Stomach (tissue), 8 donors: ENCODE measurements at regions not wholly inside any gene's neighbourhood (a gene's known extent, or its start where the extent isn't known, plus 50 kb on each side); places are given as distances from the start of the nearest gene placed in this dataset.

Source experiments
- DNase-seq, 2 donors: peaks; one replicate each; pipeline versions ENCODE4 v3.0.0 to v3.0.0-alpha.2; 2013 to 2019
- H3K27ac ChIP-seq, 5 donors: fragments of 200-600 bp in 4 of 5; sonication (generic) in 4 of 5; one replicate each; pipeline ENCODE4 v1.5.1; 2013 to 2019; ENCODE audit warnings: mild to moderate bottlenecking in 1 of 5, moderate library complexity in 1 of 5
- H3K27me3 ChIP-seq, 3 donors: fragments of 200-600 bp; sonication (generic); one replicate each; pipeline ENCODE4 v1.5.1; 2017 to 2019; ENCODE audit warnings: mixed run types in 1 of 3
- H3K36me3 ChIP-seq, 4 donors: fragments of 200-600 bp; sonication (generic); 1 replicate in 3 of 4; 2 replicates in 1 of 4; pipeline ENCODE4 v1.5.1; 2016 to 2019
- H3K4me1 ChIP-seq, 4 donors: fragments of 200-600 bp; sonication (generic); one replicate each; pipeline ENCODE4 v1.5.1; 2016 to 2019
- H3K4me3 ChIP-seq, 4 donors: fragments of 200-600 bp; sonication (generic) in 3 of 4; one replicate each; pipeline ENCODE4 v1.5.1; 2016 to 2019; ENCODE audit warnings: mild to moderate bottlenecking in 1 of 4
- H3K9me3 ChIP-seq, 4 donors: fragments of 200-600 bp; sonication (generic); one replicate each; pipeline ENCODE4 v1.5.1; 2016 to 2019
- EP300 ChIP-seq: sonication (generic); formaldehyde crosslinking; IDR thresholded peaks from one replicate; pipeline ENCODE4 v1.6.1; 2017; ENCODE audit warnings: antibody characterized with exemption
- POLR2A ChIP-seq, 4 donors: fragments of 450-650 bp; IDR thresholded peaks; one replicate each; pipeline ENCODE4 v1.6.1; 2016; ENCODE audit warnings: antibody characterized with exemption in 4 of 4, control low read depth in 2 of 4, mild to moderate bottlenecking in 1 of 4, moderate library complexity in 1 of 4
- POLR2AphosphoS5 ChIP-seq, 3 donors: sonication (generic); formaldehyde crosslinking; IDR thresholded peaks; one replicate each; pipeline ENCODE4 v1.6.1; 2016; ENCODE audit warnings: antibody characterized with exemption in 3 of 3
- WGBS, 5 donors: extraction: QIAGEN DNeasy Blood & Tissue Kit in 3 of 5; methylation state at CpG; one replicate each; pipeline versions ENCODE4 v1.1.5 to v1.1.7; 2013 to 2018; 5-methylcytosine and 5-hydroxymethylcytosine counted together
- intact Hi-C: fragments of 100-400 bp; cut with DNase I; formaldehyde crosslinking; loops from one replicate; pipeline ENCODE4 v1.15.1; 2023; ENCODE audit warnings: low total_unique reads
- TF ChIP-seq, protein P1 (sequence below), 7 experiments: fragments of 450-650 bp in 4 of 7; fragments of 200-600 bp in 3 of 7; sonication (generic) in 3 of 7; IDR thresholded peaks; one replicate each; pipeline ENCODE4 v1.5.1; 2016 to 2019; ENCODE audit warnings: antibody characterized with exemption in 7 of 7, control low read depth in 2 of 7, mild to moderate bottlenecking in 1 of 7
- donor health status: healthy with polysubstance abuse.
- donor health status: Bipolar disorder and iron deficiency.
- donor health status: healthy.

DNA sequence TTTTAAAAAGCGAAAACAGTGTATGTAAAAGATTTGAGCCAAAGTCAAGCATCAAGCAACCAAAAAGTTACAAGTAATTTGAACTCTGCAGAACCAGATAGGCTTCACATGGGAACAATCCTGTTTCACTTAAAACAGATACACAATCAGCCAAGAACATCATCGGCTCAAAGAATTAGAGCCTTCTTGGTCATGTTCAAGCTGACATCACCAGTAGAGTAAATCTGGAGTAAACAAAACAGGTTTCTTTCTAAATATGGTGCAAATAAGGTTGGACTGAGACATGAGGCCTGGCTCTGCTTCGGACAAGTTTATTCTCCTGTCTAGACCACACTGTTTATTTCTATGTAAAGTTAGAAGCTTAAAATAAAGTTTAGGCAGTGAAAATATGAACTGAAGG is 116.0 kb downstream of the GMNC start:
- DNase-seq: peak in 1 of 2 donors; percentile 16
- H3K4me3 ChIP-seq: no peak overlapping the region
- no peak for TF ChIP-seq EP300
- TF ChIP-seq POLR2AphosphoS5 (IDR thresholded peaks at IDR 0.05): no peak
- TF ChIP-seq, protein P1, sequence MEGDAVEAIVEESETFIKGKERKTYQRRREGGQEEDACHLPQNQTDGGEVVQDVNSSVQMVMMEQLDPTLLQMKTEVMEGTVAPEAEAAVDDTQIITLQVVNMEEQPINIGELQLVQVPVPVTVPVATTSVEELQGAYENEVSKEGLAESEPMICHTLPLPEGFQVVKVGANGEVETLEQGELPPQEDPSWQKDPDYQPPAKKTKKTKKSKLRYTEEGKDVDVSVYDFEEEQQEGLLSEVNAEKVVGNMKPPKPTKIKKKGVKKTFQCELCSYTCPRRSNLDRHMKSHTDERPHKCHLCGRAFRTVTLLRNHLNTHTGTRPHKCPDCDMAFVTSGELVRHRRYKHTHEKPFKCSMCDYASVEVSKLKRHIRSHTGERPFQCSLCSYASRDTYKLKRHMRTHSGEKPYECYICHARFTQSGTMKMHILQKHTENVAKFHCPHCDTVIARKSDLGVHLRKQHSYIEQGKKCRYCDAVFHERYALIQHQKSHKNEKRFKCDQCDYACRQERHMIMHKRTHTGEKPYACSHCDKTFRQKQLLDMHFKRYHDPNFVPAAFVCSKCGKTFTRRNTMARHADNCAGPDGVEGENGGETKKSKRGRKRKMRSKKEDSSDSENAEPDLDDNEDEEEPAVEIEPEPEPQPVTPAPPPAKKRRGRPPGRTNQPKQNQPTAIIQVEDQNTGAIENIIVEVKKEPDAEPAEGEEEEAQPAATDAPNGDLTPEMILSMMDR (IDR thresholded peaks at IDR 0.05): no peak
- no peak for TF ChIP-seq POLR2A (IDR thresholded peaks at IDR 0.05)
- H3K36me3 ChIP-seq: no peaks in the 10 kb centered on the region
- H3K4me1 ChIP-seq: no peaks in the 10 kb centered on the region
- no peaks in the 10 kb centered on the region for H3K9me3 ChIP-seq
- H3K27me3 ChIP-seq: no peaks in the 10 kb centered on the region
- WGBS, 5 donors: 65 to 83% (median 73%) methylated on average over 3 of the region's 3 CpGs
- no peak overlapping the region for H3K27ac ChIP-seq
- intact Hi-C loops: no loop called here

DNA sequence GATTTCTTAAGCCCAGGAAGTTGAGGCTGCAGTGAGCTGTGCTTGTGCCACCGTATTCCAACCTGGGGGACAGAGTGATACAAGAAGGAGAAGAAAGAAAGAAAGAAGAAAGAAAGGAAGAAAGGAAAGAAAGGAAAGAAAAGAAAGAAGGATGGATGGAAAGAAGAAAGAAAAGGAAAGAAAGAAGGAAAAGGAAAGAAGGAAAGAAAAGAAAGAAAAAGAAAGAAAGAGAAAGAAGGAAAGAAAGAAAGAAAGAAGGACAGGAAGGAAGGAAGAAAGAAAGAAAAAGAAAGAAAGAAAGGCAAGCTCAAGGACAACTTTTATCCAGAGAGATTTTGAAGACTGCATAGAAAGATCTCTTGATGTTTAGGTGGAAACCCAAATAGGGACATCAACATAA is 120.7 kb downstream of the GMNC start:
- WGBS, 5 donors: 81 to 91% (median 89%) methylated on average over 1 of the region's 1 CpG
- no peak for TF ChIP-seq POLR2AphosphoS5 (IDR thresholded peaks at IDR 0.05)
- no peak for TF ChIP-seq EP300
- no peak for TF ChIP-seq POLR2A (IDR thresholded peaks at IDR 0.05)
- TF ChIP-seq, protein P1 (IDR thresholded peaks at IDR 0.05): no peak
- no peaks in the 10 kb centered on the region for H3K27me3 ChIP-seq
- intact Hi-C loops: no loop called here
- no peaks in the 10 kb centered on the region for H3K36me3 ChIP-seq
- H3K27ac ChIP-seq: no peak overlapping the region
- no peaks in the 10 kb centered on the region for H3K4me1 ChIP-seq
- no peaks in the 10 kb centered on the region for H3K9me3 ChIP-seq
- no peak for DNase-seq
- no peak overlapping the region for H3K4me3 ChIP-seq

DNA sequence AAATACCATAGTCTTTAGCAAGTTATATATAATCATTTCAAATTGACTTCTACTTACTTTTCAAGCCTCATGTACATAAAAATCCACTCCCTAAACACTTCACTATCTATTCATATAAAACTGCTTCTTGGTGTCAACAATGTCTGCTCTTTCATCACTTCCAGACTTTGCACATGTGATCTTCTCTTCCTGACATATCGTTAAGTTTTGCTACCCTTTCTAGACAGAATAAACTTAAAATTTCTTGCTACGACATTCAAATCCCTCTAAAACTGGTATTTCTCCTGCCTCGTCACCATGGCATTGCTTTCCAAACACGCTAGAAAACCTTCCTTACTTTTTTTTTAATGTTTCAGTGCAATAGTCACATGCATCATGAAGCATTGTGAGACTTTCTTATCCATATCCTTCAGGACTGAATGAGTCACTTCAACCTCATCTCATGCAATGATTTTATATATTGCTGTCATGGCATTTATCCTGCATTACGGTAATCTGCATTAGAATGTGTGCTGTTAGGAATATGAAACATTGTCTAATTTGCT is 122.8 kb downstream of the GMNC start:
- Histone ChIP-seq H3K36me3 (no peaks in the 10 kb centered on the region), H3K27me3 (no peaks in the 10 kb centered on the region), H3K27ac (no peak overlapping the region), H3K4me3 (no peak overlapping the region), H3K4me1 (no peaks in the 10 kb centered on the region), H3K9me3 (no peaks in the 10 kb centered on the region)
- DNase-seq: no peak
- 76 to 87% (median 82%) methylated on average over 5 of the region's 5 CpGs for WGBS, 5 donors
- intact Hi-C loops: no loop called here
- TF ChIP-seq POLR2A (IDR thresholded peaks at IDR 0.05): no peak
- no peak for TF ChIP-seq EP300
- TF ChIP-seq POLR2AphosphoS5 (IDR thresholded peaks at IDR 0.05): no peak
- TF ChIP-seq, protein P1 (IDR thresholded peaks at IDR 0.05): no peak

DNA sequence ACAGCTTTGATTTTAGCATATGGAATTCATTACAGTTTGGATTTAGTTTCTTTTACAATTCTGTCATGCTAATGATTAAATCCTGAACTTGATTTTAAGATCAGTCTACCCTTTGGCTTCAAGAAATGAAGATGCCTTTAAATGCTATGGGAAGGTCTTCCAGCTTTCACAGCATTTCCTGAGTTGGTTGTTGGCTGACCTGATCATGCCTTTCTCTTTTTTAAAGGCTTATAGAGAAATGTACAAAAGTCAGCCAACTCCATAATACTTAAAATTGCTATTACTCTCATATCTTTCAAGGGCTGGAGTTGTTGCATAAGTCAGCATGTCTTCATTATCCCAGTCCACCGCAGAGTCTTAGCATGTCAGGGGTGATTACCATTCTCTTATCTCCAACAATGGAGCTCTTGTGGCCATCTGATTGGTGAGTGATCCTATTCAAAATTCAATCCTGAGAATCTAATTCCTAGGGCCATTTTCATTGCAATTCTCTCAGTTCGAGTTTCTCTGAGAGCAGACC is 123.8 kb downstream of the GMNC start:
- peak in 1 of 2 donors; percentile 13 for DNase-seq
- 78 to 89% (median 83%) methylated on average over 2 of the region's 2 CpGs for WGBS, 5 donors
- H3K27me3 ChIP-seq: no peaks in the 10 kb centered on the region
- no peaks in the 10 kb centered on the region for H3K36me3 ChIP-seq
- H3K4me1 ChIP-seq: no peaks in the 10 kb centered on the region
- TF ChIP-seq POLR2AphosphoS5 (IDR thresholded peaks at IDR 0.05): no peak
- TF ChIP-seq, protein P1 (IDR thresholded peaks at IDR 0.05): no peak
- TF ChIP-seq EP300: no peak
- no peak for TF ChIP-seq POLR2A (IDR thresholded peaks at IDR 0.05)
- no peak overlapping the region for H3K27ac ChIP-seq
- intact Hi-C loops: no loop called here
- no peaks in the 10 kb centered on the region for H3K9me3 ChIP-seq
- H3K4me3 ChIP-seq: no peak overlapping the region
